HepG2 (cell line): ENCODE measurements at regions not wholly inside any gene's neighbourhood (a gene's known extent, or its start where the extent isn't known, plus 50 kb on each side); places are given as distances from the start of the nearest gene placed in this dataset.
A peak's percentile ranks its signal among the peaks of the same experiment; 100 is the strongest.

Experiments used
- ATAC-seq: fragments of 200-7000 bp; cut with Tn5 transposase; 3 replicates; pipeline ENCODE4 v1.9.1; 2020; ENCODE audit warnings: mild to moderate bottlenecking, moderate library complexity
- BruUV-seq: library from RNA; stranded (reverse); fragments of 400-500 nt; replicated peaks from 2 replicates; lab custom pipeline; 2021; lab: Mats Ljungman, UMichigan
- CTCF ChIA-PET: fragments of 300-600 bp; formaldehyde crosslinking; extraction: SDS; loops from one replicate; lab custom pipeline; 2021; ENCODE audit warnings: low total read pairs, inconsistent platforms, low intra/inter-chr PET ratio; lab: Yijun Ruan, JAX
- POLR2A ChIA-PET: fragments of 350-600 bp; sonication (Branson Sonifier 250); formaldehyde crosslinking; loops from one replicate; lab custom pipeline; 2020; ENCODE audit warnings: antibody characterized with exemption, inconsistent platforms; lab: Yijun Ruan, JAX
- DNase-seq: peaks from one replicate; pipeline ENCODE4 v3.0.0-alpha.2; 2015; ENCODE audit warnings: low spot score
- FAIRE-seq: peaks from 3 replicates; lab custom pipeline; 2011; peaks lifted over from hg19 to GRCh38; lab: Jason Lieb, UNC
- H2AFZ ChIP-seq: one replicate; pipeline ENCODE4 v1.6.1; 2011; ENCODE audit warnings: low read length, inconsistent platforms
- H3K27ac ChIP-seq: fragments of 300-600 bp; 3 replicates; pipeline ENCODE4 v1.8.0; 2011; ENCODE audit warnings: mixed run types, mild to moderate bottlenecking, mixed read lengths, low read length, inconsistent platforms; ENCODE audit not compliant: insufficient read depth; ENCODE audit errors: extremely low read length
- H3K27me3 ChIP-seq, 2 experiments: fragments of 200-600 bp in 1 of 2; 2 replicates in 1 of 2; 3 replicates in 1 of 2; pipeline versions ENCODE4 v1.6.0 to v1.8.0; 2011; ENCODE audit warnings: low read length in 2 of 2, mild to moderate bottlenecking in 2 of 2, moderate library complexity in 2 of 2, inconsistent platforms in 1 of 2; ENCODE audit not compliant: insufficient read depth in 2 of 2, control insufficient read depth in 1 of 2
- H3K36me3 ChIP-seq, 2 experiments: fragments of 200-600 bp in 1 of 2; replicated peaks in 1 of 2; 2 replicates in 1 of 2; 3 replicates in 1 of 2; pipeline versions ENCODE4 v1.5.1 to v1.8.0; 2011; ENCODE audit warnings: low read length in 2 of 2, inconsistent platforms in 1 of 2; ENCODE audit not compliant: insufficient read depth in 2 of 2, control insufficient read depth in 1 of 2
- H3K4me1 ChIP-seq: 2 replicates; pipeline ENCODE4 v1.5.1; 2012; ENCODE audit warnings: low read length, inconsistent platforms; ENCODE audit not compliant: insufficient read depth
- H3K4me2 ChIP-seq: 2 replicates; pipeline ENCODE4 v1.6.0; 2011; ENCODE audit warnings: low read depth, low read length, inconsistent platforms
- H3K4me3 ChIP-seq, 3 experiments: fragments of 200-600 bp in 1 of 3; sonication (generic), shearing (Covaris generic) in 1 of 3; replicated peaks in 1 of 3; 2 replicates each; pipeline ENCODE4 v1.5.1; 2011 to 2016; ENCODE audit warnings: low read length in 3 of 3, inconsistent platforms in 2 of 3, low read depth in 2 of 3, mild to moderate bottlenecking in 2 of 3, control low read depth in 1 of 3, mixed read lengths in 1 of 3; ENCODE audit not compliant: insufficient read depth in 1 of 3
- H3K79me2 ChIP-seq: one replicate; pipeline ENCODE4 v1.6.1; 2011; ENCODE audit warnings: low read length, inconsistent platforms; ENCODE audit not compliant: insufficient read depth
- H3K9ac ChIP-seq: 2 replicates; pipeline ENCODE4 v1.6.0; 2011; ENCODE audit warnings: mild to moderate bottlenecking, low read depth, low read length, inconsistent platforms; ENCODE audit not compliant: insufficient read depth
- H3K9me3 ChIP-seq: 2 replicates; pipeline ENCODE4 v1.5.1; 2012; ENCODE audit warnings: mild to moderate bottlenecking, low read length
- H4K20me1 ChIP-seq: 2 replicates; pipeline ENCODE4 v1.6.0; 2011; ENCODE audit warnings: inconsistent platforms, mild to moderate bottlenecking, low read length, moderate library complexity; ENCODE audit not compliant: insufficient read depth
- AHR ChIP-seq: IDR thresholded peaks from 2 replicates; pipeline ENCODE4 v1.6.1; 2018; ENCODE audit warnings: missing genetic modification reagents, missing compliant biosample characterization
- HNF4A ChIP-seq: sonication (generic); formaldehyde crosslinking; IDR thresholded peaks from 2 replicates; pipeline ENCODE4 v1.4.0; 2020; ENCODE audit warnings: missing genetic modification reagents
- POGZ ChIP-seq: sonication (generic); formaldehyde crosslinking; IDR thresholded peaks from 2 replicates; pipeline ENCODE4 v1.4.0; 2020; ENCODE audit warnings: mild to moderate bottlenecking, missing genetic modification reagents
- PRMT3 ChIP-seq: sonication (generic); formaldehyde crosslinking; IDR thresholded peaks from 2 replicates; pipeline ENCODE4 v1.8.1; 2022; ENCODE audit warnings: low read depth, mild to moderate bottlenecking, moderate library complexity, missing genetic modification reagents, borderline replicate concordance
- ZBTB33 ChIP-seq: sonication (generic); formaldehyde crosslinking; IDR thresholded peaks from 2 replicates; pipeline ENCODE4 v1.4.0; 2020; ENCODE audit warnings: missing genetic modification reagents
- ZFX ChIP-seq: sonication (generic); formaldehyde crosslinking; IDR thresholded peaks from 2 replicates; pipeline ENCODE4 v1.4.0; 2020; ENCODE audit warnings: mild to moderate bottlenecking, low read depth, missing genetic modification reagents, moderate library complexity
- WGBS: methylation state at CpG from one replicate; pipeline ENCODE4 v1.1.6; 2017; ENCODE audit warnings: low lambda C conversion rate; 5-methylcytosine and 5-hydroxymethylcytosine counted together
- in situ Hi-C: cut with HindIII; loops from 2 replicates; pipeline ENCODE4 v1.10.0; 2017; ENCODE audit warnings: low pct_unique_long_range_greater_than_20kb; ENCODE audit not compliant: extremely low pct_ligation_motif_present
- intact Hi-C: fragments of 100-400 bp; cut with micrococcal nuclease; formaldehyde crosslinking; loops from one replicate; pipeline ENCODE4 v1.10.0; 2022; ENCODE audit not compliant: unreplicated experiment
- TF ChIP-seq, protein P1 (sequence below): sonication (generic); formaldehyde crosslinking; IDR thresholded peaks from 2 replicates; pipeline ENCODE4 v1.5.1; 2020; ENCODE audit warnings: mild to moderate bottlenecking, missing genetic modification reagents, moderate library complexity
- TF ChIP-seq, protein P2 (sequence below): sonication (generic); IDR thresholded peaks from 2 replicates; pipeline ENCODE4 v1.6.1; 2016; ENCODE audit warnings: low read depth, borderline replicate concordance

GRCh38 chr14:89625731-89626232 is 208.7 kb upstream of the FOXN3 start:
- ATAC-seq (peak; percentile 18; the same call in 2 of the 3 replicates), DNase-seq (no peak), FAIRE-seq (no peak)
- CTCF ChIA-PET, result no interaction called here
- peaks cover 0 to 5% of the 10 kb centered on the region in 2 experiments; a peak in 1 of 5 replicates for H3K27me3 ChIP-seq
- H3K27ac ChIP-seq, result no peak overlapping the region
- TF ChIP-seq HNF4A (CRISPR knock-in tag) (peak; percentile 36; the same call in 1 of the 2 replicates), ZBTB33 (peak; percentile 27; the same call in 1 of the 2 replicates), PRMT3 (CRISPR knock-in tag) (no peak)
- 37% methylated on average over 5 of the region's 9 CpGs for WGBS
- peak overlapping the region; percentile 67 for H3K4me2 ChIP-seq
- H3K4me3 ChIP-seq, result peak overlapping the region in 1 of 3 experiments; percentile 38; a peak in 1 of 6 replicates
- H2AFZ ChIP-seq, result no peak overlapping the region
- H3K79me2 ChIP-seq, result no peaks in the 10 kb centered on the region
- in situ Hi-C loops, result no loop called here
- intact Hi-C loops, result no loop called here
- no peaks in the 10 kb centered on the region for H3K36me3 ChIP-seq
- no TSS peak for BruUV-seq
- peaks cover 45% of the 10 kb centered on the region for H3K4me1 ChIP-seq
- POLR2A ChIA-PET, result no interaction called here
- H3K9ac ChIP-seq, result no peak overlapping the region
- no peaks in the 10 kb centered on the region for H4K20me1 ChIP-seq
- no peaks in the 10 kb centered on the region for H3K9me3 ChIP-seq

- H3K4me2 ChIP-seq, result peak overlapping the region; percentile 67
- no peak for FAIRE-seq
- WGBS, result 40% methylated on average over 13 of the region's 20 CpGs
- ATAC-seq, result peak; percentile 27; the same call in 2 of the 3 replicates
- H3K9ac ChIP-seq, result no peak overlapping the region
- no peak overlapping the region for H3K27ac ChIP-seq
- ChIA-PET POLR2A (no interaction called here), CTCF (no interaction called here)
- no peak for TF ChIP-seq AHR (CRISPR knock-in tag)
- 0 out of 2 replicates have a peak, but pooled peaks have one; percentile 18 for TF ChIP-seq ZFX
- TF ChIP-seq, protein P1, sequence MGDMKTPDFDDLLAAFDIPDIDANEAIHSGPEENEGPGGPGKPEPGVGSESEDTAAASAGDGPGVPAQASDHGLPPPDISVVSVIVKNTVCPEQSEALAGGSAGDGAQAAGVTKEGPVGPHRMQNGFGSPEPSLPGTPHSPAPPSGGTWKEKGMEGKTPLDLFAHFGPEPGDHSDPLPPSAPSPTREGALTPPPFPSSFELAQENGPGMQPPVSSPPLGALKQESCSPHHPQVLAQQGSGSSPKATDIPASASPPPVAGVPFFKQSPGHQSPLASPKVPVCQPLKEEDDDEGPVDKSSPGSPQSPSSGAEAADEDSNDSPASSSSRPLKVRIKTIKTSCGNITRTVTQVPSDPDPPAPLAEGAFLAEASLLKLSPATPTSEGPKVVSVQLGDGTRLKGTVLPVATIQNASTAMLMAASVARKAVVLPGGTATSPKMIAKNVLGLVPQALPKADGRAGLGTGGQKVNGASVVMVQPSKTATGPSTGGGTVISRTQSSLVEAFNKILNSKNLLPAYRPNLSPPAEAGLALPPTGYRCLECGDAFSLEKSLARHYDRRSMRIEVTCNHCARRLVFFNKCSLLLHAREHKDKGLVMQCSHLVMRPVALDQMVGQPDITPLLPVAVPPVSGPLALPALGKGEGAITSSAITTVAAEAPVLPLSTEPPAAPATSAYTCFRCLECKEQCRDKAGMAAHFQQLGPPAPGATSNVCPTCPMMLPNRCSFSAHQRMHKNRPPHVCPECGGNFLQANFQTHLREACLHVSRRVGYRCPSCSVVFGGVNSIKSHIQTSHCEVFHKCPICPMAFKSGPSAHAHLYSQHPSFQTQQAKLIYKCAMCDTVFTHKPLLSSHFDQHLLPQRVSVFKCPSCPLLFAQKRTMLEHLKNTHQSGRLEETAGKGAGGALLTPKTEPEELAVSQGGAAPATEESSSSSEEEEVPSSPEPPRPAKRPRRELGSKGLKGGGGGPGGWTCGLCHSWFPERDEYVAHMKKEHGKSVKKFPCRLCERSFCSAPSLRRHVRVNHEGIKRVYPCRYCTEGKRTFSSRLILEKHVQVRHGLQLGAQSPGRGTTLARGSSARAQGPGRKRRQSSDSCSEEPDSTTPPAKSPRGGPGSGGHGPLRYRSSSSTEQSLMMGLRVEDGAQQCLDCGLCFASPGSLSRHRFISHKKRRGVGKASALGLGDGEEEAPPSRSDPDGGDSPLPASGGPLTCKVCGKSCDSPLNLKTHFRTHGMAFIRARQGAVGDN (CRISPR knock-in tag), result peak; percentile 49; the same call in 1 of the 2 replicates
- TF ChIP-seq, protein P2, sequence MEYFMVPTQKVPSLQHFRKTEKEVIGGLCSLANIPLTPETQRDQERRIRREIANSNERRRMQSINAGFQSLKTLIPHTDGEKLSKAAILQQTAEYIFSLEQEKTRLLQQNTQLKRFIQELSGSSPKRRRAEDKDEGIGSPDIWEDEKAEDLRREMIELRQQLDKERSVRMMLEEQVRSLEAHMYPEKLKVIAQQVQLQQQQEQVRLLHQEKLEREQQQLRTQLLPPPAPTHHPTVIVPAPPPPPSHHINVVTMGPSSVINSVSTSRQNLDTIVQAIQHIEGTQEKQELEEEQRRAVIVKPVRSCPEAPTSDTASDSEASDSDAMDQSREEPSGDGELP, result peak; percentile 20; the same call in 1 of the 2 replicates
- TF ChIP-seq POGZ (CRISPR knock-in tag), result peak; percentile 24; the same call in 1 of the 2 replicates
- peaks cover 0 to 5% of the 10 kb centered on the region in 2 experiments; a peak in 1 of 5 replicates for H3K27me3 ChIP-seq
- DNase-seq, result no peak
- no peaks in the 10 kb centered on the region for H3K36me3 ChIP-seq
- intact Hi-C loops, result no loop called here
- H3K4me1 ChIP-seq, result peaks cover 45% of the 10 kb centered on the region
- H2AFZ ChIP-seq, result no peak overlapping the region
- no TSS peak for BruUV-seq
- H3K9me3 ChIP-seq, result no peaks in the 10 kb centered on the region
- H3K79me2 ChIP-seq, result no peaks in the 10 kb centered on the region
- in situ Hi-C loops, result no loop called here
- H3K4me3 ChIP-seq, result peak overlapping the region in 1 of 3 experiments; percentile 38; a peak in 1 of 6 replicates
- no peaks in the 10 kb centered on the region for H4K20me1 ChIP-seq
Measured at GRCh38 chr14:89625244-89625713, 208.2 kb upstream of the FOXN3 start.
